ENCODE measurements at regions not wholly inside any gene's neighbourhood (a gene's known extent, or its start where the extent isn't known, plus 50 kb on each side); places are given as distances from the start of the nearest gene placed in this dataset.
"Not testable (repeated sequence)": the region's sequence is repeated elsewhere in the genome, so short reads cannot be mapped to it uniquely, and the experiment has no call there.

GRCh38 chr13:83765796-83766195 is 116.5 kb downstream of the SLITRK1 start:
- DNase-seq (ENCODE audit: extremely low read depth, low read depth), result no peak
- H3K4me3 ChIP-seq (replicated peaks; ENCODE audit: low read depth, low read length), result no peak overlapping the region
- TF ChIP-seq CTCF (IDR thresholded peaks at IDR 0.05; ENCODE audit: low read depth, low read length, missing control alignments), result no peak

- no peak overlapping the region for H3K4me3 ChIP-seq (replicated peaks; ENCODE audit: low read depth, low read length)
- no peak for TF ChIP-seq CTCF (IDR thresholded peaks at IDR 0.05; ENCODE audit: low read depth, low read length, missing control alignments)
- no peak for DNase-seq (ENCODE audit: extremely low read depth, low read depth)
These were observed 120.6 kb downstream of the SLITRK1 start for GRCh38 chr13:83761631-83762030.

- DNase-seq (ENCODE audit: extremely low read depth, low read depth), result not testable (repeated sequence)
These were observed 127.1 kb downstream of the SLITRK1 start for GRCh38 chr13:83755210-83755609.

GRCh38 chr13:83753912-83754624 is 128.2 kb downstream of the SLITRK1 start:
- no peak overlapping the region for H3K4me3 ChIP-seq (replicated peaks; ENCODE audit: low read depth, low read length)
- DNase-seq (ENCODE audit: extremely low read depth, low read depth), result no peak
- no peak for TF ChIP-seq CTCF (IDR thresholded peaks at IDR 0.05; ENCODE audit: low read depth, low read length, missing control alignments)

More at GRCh38 chr13:83755210-83755609, 127.1 kb downstream of the SLITRK1 start:
- not testable (repeated sequence) for H3K4me3 ChIP-seq (replicated peaks; ENCODE audit: low read depth, low read length)

- no peak overlapping the region for H3K4me3 ChIP-seq (replicated peaks; ENCODE audit: low read depth, low read length)
- DNase-seq (ENCODE audit: extremely low read depth, low read depth), result no peak
- no peak for TF ChIP-seq CTCF (IDR thresholded peaks at IDR 0.05; ENCODE audit: low read depth, low read length, missing control alignments)
These were observed 130.1 kb downstream of the SLITRK1 start for GRCh38 chr13:83752141-83752540.

- no peak for DNase-seq (ENCODE audit: extremely low read depth, low read depth)
- TF ChIP-seq CTCF (IDR thresholded peaks at IDR 0.05; ENCODE audit: low read depth, low read length, missing control alignments), result no peak
- H3K4me3 ChIP-seq (replicated peaks; ENCODE audit: low read depth, low read length), result no peak overlapping the region
These were observed 141.7 kb downstream of the SLITRK1 start for GRCh38 chr13:83740622-83741021.

GRCh38 chr13:83738407-83738806 is 143.9 kb downstream of the SLITRK1 start:
- no peak overlapping the region for H3K4me3 ChIP-seq (replicated peaks; ENCODE audit: low read depth, low read length)
- TF ChIP-seq CTCF (IDR thresholded peaks at IDR 0.05; ENCODE audit: low read depth, low read length, missing control alignments), result no peak
- DNase-seq (ENCODE audit: extremely low read depth, low read depth), result no peak
